ENCODE measurements at regions not wholly inside any gene's neighbourhood (a gene's known extent, or its start where the extent isn't known, plus 50 kb on each side); places are given as distances from the start of the nearest gene placed in this dataset.

GRCh38 chr7:94300176-94300835 is 94.4 kb upstream of the COL1A2 start:
- TF ChIP-seq, protein P1, sequence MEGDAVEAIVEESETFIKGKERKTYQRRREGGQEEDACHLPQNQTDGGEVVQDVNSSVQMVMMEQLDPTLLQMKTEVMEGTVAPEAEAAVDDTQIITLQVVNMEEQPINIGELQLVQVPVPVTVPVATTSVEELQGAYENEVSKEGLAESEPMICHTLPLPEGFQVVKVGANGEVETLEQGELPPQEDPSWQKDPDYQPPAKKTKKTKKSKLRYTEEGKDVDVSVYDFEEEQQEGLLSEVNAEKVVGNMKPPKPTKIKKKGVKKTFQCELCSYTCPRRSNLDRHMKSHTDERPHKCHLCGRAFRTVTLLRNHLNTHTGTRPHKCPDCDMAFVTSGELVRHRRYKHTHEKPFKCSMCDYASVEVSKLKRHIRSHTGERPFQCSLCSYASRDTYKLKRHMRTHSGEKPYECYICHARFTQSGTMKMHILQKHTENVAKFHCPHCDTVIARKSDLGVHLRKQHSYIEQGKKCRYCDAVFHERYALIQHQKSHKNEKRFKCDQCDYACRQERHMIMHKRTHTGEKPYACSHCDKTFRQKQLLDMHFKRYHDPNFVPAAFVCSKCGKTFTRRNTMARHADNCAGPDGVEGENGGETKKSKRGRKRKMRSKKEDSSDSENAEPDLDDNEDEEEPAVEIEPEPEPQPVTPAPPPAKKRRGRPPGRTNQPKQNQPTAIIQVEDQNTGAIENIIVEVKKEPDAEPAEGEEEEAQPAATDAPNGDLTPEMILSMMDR (conservative IDR thresholded peaks at IDR 0.05 in 1 of 2, IDR thresholded peaks at IDR 0.05 in 1 of 2; ENCODE audit: low read depth in 1 of 2, low read length in 2 of 2), result peak in 1 of 2 donors; percentile 0
- TF ChIP-seq EZH2 (IDR thresholded peaks at IDR 0.05; ENCODE audit: low read length, missing control alignments), result no peak
